HG02870 (cell line): ENCODE measurements at regions not wholly inside any gene's neighbourhood (a gene's known extent, or its start where the extent isn't known, plus 50 kb on each side); places are given as distances from the start of the nearest gene placed in this dataset.

Source experiments
- ATAC-seq: cut with Tn5 transposase; IDR thresholded peaks from one replicate; pipeline ENCODE4 v1.9.1; 2021; ENCODE audit warnings: mild to moderate bottlenecking, moderate library complexity; ENCODE audit not compliant: unreplicated experiment

DNA sequence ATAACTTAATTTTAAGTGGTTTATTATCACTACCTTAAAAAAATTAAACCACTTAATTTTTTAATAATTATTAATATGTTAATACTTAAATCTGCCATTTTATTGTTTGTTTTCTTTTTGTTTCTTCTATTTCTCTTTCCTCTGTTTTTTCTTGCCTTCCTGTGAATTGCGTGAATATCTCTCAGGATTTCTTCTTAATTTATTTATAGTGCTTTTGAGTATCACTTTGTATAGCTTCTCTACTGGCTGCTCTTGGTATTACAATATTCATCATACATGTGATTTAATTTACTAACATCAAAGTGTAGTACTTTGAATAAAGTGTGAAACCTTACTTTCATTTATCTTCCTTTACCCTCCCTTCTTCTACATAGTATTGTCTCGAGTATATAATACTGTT lies 349.5 kb upstream of the CPXCR1 start:
- no peak for ATAC-seq

DNA sequence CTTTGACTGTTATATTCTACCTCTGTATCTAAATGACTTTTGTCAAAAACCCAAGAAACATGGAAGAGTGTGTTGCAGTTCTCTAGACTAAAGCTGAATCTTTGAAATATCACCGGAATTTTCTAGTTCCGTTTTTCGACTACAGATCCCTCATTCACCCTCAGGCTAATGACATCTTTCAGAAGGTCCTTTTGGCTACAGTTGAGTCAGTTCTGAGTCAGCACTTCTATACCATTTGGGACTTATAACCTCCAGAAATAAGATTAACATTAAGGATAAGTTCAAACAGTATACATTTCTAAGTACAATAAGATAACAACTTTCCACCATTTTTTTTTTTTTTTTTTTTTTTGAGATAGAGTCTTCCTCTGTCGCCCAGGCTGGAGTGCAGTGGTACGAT lies 331.0 kb upstream of the CPXCR1 start:
- ATAC-seq: no peak

DNA sequence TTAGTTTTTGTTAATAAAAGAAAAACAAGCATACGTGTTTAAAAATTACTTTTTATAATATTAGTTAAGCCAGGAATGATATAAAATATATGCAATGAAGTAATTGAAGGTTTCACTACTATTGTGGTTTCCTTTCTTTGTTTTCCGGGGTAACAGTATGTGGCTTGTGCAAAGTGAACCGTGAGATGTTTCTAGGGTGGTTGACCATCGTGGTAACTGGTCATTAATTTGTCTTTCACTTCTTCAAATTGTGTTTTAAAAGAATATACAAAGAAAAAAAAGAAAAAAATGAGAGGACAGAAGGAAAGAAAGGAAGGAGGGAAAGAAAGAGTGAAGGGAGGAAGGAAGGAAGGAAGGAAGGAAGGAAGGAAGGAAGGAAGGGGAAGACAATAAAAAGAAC lies 330.1 kb upstream of the CPXCR1 start:
- no peak for ATAC-seq

DNA sequence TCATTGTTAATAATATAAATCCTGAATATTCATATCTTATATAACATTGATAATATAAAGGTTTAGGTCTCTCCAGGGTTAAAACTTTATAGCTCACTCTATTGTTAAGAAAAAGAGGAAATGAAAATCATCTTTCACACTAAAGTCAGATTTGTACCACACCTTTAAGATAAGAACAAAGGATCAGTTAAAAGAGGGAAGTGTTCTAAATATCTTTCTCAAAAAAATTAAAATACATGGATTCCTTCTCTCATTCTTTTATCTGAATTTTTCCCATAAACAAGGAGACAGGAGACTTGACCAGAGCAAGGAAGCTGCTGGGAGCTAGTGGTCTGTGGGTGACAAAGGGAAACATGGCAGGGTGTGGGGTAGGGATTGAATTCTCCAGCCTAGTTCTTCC lies 323.0 kb upstream of the CPXCR1 start:
- ATAC-seq: no peak

DNA sequence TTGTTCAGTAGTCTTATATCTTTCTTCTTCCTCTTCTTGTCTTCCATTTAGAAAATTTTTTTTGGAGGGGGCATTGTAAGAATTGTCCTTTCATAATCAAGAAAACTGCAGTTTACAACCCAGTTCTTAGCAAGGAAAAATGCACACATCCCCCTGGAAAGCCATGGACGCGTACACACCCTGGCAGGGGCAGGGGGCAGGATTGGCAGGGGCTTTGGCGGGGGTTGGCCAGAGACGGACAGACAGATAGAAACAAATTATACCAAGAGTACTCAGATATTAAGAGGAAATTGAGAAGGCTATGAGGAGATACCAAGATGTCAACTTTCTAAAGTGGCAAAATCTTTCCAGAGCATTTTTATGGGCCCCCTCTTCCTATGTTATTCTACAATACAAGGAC lies 322.5 kb upstream of the CPXCR1 start:
- no peak for ATAC-seq

DNA sequence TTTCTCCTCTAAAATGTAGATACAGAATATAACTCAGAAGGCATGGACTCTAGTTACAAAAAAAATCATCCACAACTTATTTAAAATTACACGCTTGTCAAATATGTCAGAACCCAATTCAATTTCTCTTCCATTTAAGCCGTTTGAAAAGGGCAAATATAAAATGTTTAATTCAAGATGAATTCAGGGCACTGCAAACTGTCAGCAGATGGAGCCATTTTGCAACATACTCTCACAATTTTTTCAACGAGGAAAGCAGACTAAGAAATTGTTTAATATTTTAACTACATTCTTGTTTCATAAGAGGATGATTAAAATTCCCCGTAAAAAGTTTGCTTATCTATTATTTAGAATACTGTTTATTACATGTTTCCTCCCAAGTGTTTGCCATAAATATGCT lies 321.3 kb upstream of the CPXCR1 start:
- ATAC-seq: no peak

DNA sequence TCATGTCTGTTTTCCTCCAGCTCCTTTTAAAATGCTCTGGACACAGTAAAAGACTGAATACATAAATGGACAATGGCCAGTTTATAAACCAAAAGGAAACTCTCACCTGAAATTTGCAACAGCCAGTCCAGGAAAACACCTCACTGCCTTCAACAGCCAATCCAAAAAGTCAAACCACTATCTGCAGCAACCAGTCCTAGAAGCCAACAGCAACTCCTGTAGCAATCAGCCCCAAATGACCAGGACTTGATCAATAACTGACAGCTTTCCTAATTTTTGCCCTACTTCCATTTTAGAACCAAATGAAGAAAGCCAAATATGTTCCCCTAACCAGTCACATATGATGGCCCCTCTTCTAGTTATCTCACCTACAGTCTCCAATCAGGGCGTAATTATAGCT lies 309.5 kb upstream of the CPXCR1 start:
- no peak for ATAC-seq

DNA sequence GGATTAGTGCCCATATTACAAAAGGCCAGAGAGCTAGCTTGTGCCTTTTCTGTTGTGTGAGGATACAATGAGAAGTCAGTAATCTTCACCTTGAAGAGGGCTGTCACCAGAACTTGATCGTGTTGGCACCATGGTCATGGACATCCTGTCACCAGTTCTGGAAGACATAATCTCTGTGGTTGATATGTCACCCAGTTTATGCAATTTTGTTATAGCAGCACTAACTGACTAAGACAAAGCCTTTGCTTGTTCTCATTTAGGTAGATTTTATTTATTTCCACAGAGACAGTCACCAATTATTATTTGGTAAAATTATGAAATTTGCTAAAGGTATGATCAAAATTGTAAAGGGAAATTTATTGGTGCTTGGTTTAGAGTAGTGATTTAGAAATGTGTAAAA lies 308.8 kb upstream of the CPXCR1 start:
- no peak for ATAC-seq

DNA sequence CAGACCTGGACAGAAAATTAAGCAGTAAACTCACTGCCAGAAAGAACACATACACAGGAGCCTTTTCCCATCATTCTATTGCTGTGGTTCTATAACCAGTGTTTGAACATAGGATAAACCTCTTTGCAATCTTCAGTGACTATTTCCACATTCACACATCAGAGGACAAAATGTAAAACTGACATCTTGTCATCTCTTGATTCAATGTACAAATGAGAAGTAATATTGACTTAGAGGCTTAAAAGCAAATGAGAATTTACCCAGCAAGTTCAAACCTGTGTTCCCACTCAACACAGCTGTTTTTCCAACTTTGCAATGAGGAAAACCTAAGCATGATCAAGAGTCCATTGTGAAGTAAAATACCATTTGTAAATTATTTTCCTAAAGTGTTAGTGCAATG lies 307.1 kb upstream of the CPXCR1 start:
- ATAC-seq: no peak
